ENCODE measurements at regions not wholly inside any gene's neighbourhood (a gene's known extent, or its start where the extent isn't known, plus 50 kb on each side); places are given as distances from the start of the nearest gene placed in this dataset.

GRCh38 chr2:176613323-176613987, 344.2 kb downstream of the MTX2 start:
- DNase-seq: no peak

DNA sequence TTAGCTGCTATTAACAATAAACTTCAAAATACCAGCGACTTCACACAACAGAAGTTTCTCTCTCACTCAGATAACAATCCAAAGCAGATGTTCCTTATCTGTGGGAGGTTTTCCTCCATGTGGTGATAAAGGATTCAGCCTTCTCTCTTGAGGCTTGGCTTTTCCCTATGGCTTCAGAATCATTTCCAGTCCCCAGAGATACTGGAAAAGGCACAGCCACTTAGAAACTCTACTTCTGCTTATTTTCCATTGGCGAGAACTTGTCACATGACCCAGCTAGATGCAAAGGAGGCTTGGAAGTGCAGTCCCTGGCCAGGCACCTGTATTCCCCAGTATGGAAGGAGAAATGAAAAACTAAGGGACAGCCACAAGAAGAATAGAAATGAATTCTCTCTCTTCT, 344.8 kb downstream of the MTX2 start:
- Mint-ChIP-seq H3K4me3 (no peak overlapping the region), H3K9me3 (no peaks in the 10 kb centered on the region), H3K4me1 (ENCODE audit: low read depth) (no peaks in the 10 kb centered on the region), H3K27ac (no peak overlapping the region), H3K27me3 (peaks cover 48% of the 10 kb centered on the region), H3K36me3 (ENCODE audit: low read depth) (no peaks in the 10 kb centered on the region)
- no peak for DNase-seq

More at GRCh38 chr2:176613323-176613987, 344.2 kb downstream of the MTX2 start:
- H3K4me1 Mint-ChIP-seq (ENCODE audit: low read depth): no peaks in the 10 kb centered on the region
- H3K9me3 Mint-ChIP-seq: no peaks in the 10 kb centered on the region
- H3K36me3 Mint-ChIP-seq (ENCODE audit: low read depth): no peaks in the 10 kb centered on the region
- H3K4me3 Mint-ChIP-seq: no peak overlapping the region
- H3K27ac Mint-ChIP-seq: no peak overlapping the region
- peaks cover 45% of the 10 kb centered on the region for H3K27me3 Mint-ChIP-seq

DNA sequence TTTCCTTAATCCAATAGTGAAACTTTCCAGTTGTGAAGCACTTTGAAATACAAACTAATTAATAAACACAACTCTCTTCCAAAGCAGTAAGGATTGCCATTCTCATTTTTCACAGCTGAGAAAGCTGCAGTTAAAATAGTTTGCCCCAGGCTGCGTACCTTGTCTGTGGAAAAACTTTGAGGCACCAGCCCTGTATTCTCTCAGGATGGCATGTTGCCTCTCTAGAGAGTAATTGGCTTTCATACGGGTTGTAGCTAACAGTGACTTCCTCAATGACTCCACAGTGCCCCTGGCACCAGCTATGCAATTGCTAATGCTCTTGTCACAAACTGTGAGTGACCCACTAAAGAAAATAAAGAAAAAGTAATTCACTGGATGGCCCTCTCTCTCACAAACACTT, 345.7 kb downstream of the MTX2 start:
- H3K4me1 Mint-ChIP-seq (ENCODE audit: low read depth): no peaks in the 10 kb centered on the region
- H3K4me3 Mint-ChIP-seq: no peak overlapping the region
- no peaks in the 10 kb centered on the region for H3K9me3 Mint-ChIP-seq
- H3K27ac Mint-ChIP-seq: no peak overlapping the region
- no peak for DNase-seq
- H3K36me3 Mint-ChIP-seq (ENCODE audit: low read depth): no peaks in the 10 kb centered on the region
- peaks cover 54% of the 10 kb centered on the region for H3K27me3 Mint-ChIP-seq

GRCh38 chr2:176619504-176619903, 350.3 kb downstream of the MTX2 start:
- H3K27ac Mint-ChIP-seq: no peak overlapping the region
- H3K4me1 Mint-ChIP-seq (ENCODE audit: low read depth): no peaks in the 10 kb centered on the region
- no peak for DNase-seq
- no peak overlapping the region for H3K4me3 Mint-ChIP-seq
- no peaks in the 10 kb centered on the region for H3K36me3 Mint-ChIP-seq (ENCODE audit: low read depth)
- H3K27me3 Mint-ChIP-seq: peaks cover 69% of the 10 kb centered on the region
- no peaks in the 10 kb centered on the region for H3K9me3 Mint-ChIP-seq

- DNase-seq: no peak
- no peaks in the 10 kb centered on the region for H3K36me3 Mint-ChIP-seq (ENCODE audit: low read depth)
- H3K27me3 Mint-ChIP-seq: peaks cover 69% of the 10 kb centered on the region
- no peaks in the 10 kb centered on the region for H3K9me3 Mint-ChIP-seq
- H3K4me1 Mint-ChIP-seq (ENCODE audit: low read depth): no peaks in the 10 kb centered on the region
- H3K27ac Mint-ChIP-seq: no peak overlapping the region
- no peak overlapping the region for H3K4me3 Mint-ChIP-seq
Observed at GRCh38 chr2:176621350-176621749, 352.1 kb downstream of the MTX2 start.

GRCh38 chr2:176622792-176623191, 353.6 kb downstream of the MTX2 start:
- Mint-ChIP-seq H3K27ac (no peak overlapping the region), H3K9me3 (no peaks in the 10 kb centered on the region), H3K27me3 (peaks cover 75% of the 10 kb centered on the region)

DNA sequence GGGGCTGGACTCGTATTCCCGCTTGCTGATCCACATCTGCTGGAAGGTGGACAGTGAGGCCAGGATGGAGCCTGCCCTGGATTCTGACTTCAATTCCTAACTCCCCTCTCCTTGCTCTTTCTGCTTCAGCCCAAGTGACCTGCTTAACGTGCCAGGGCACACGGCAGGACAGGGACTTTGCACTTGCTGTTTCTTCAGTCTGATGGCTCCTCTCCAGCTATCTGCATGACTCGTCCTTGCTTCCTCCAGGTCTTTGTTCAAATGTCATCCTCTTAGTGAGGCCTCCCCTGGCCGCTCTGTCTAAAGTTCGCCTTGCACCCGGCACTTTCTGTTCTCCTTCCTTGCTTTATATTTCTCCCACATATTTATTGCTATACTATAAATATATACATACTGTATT, 357.6 kb downstream of the MTX2 start:
- H3K9me3 Mint-ChIP-seq: no peaks in the 10 kb centered on the region
- H3K4me3 Mint-ChIP-seq: no peak overlapping the region
- H3K27ac Mint-ChIP-seq: no peak overlapping the region
- DNase-seq: no peak
- H3K4me1 Mint-ChIP-seq (ENCODE audit: low read depth): no peaks in the 10 kb centered on the region
- H3K36me3 Mint-ChIP-seq (ENCODE audit: low read depth): no peaks in the 10 kb centered on the region
- H3K27me3 Mint-ChIP-seq: peaks cover 64% of the 10 kb centered on the region

More at GRCh38 chr2:176622792-176623191, 353.6 kb downstream of the MTX2 start:
- DNase-seq: no peak
- no peaks in the 10 kb centered on the region for H3K4me1 Mint-ChIP-seq (ENCODE audit: low read depth)
- H3K4me3 Mint-ChIP-seq: no peak overlapping the region
- no peaks in the 10 kb centered on the region for H3K36me3 Mint-ChIP-seq (ENCODE audit: low read depth)

- Mint-ChIP-seq H3K4me1 (ENCODE audit: low read depth) (no peaks in the 10 kb centered on the region), H3K4me3 (no peak overlapping the region), H3K27ac (no peak overlapping the region), H3K27me3 (peaks cover 59% of the 10 kb centered on the region), H3K36me3 (ENCODE audit: low read depth) (no peaks in the 10 kb centered on the region), H3K9me3 (no peaks in the 10 kb centered on the region)
- DNase-seq: no peak
Observed at GRCh38 chr2:176628438-176628837, 359.2 kb downstream of the MTX2 start.

DNA sequence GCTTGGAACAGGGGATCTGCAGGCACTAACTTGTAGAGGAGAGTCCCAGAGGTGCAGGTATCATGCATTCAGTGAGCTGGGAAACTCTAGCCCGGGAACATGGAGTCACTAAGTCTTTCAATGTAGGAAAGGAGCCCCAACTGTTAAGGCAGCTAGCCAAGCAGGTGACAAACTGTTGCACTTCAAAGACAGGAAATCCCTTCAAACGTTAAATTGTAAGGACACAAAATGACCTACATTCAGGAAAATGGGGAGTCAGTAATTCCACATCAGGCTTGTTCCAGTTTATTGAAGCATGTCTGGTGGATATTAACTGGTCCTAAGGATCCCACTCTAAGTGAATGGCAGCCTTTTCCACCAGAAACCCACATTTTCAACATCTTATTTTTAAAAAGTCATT, 364.5 kb downstream of the MTX2 start:
- H3K27me3 Mint-ChIP-seq: peaks cover 47% of the 10 kb centered on the region
- no peak for DNase-seq
- H3K4me3 Mint-ChIP-seq: no peak overlapping the region
- H3K4me1 Mint-ChIP-seq (ENCODE audit: low read depth): peaks cover 5% of the 10 kb centered on the region
- H3K9me3 Mint-ChIP-seq: no peaks in the 10 kb centered on the region
- no peaks in the 10 kb centered on the region for H3K36me3 Mint-ChIP-seq (ENCODE audit: low read depth)
- no peak overlapping the region for H3K27ac Mint-ChIP-seq

- H3K9me3 Mint-ChIP-seq: no peaks in the 10 kb centered on the region
- H3K27ac Mint-ChIP-seq: no peak overlapping the region
- peaks cover 65% of the 10 kb centered on the region for H3K27me3 Mint-ChIP-seq
- H3K4me3 Mint-ChIP-seq: no peak overlapping the region
- H3K4me1 Mint-ChIP-seq (ENCODE audit: low read depth): peaks cover 5% of the 10 kb centered on the region
- no peaks in the 10 kb centered on the region for H3K36me3 Mint-ChIP-seq (ENCODE audit: low read depth)
- DNase-seq: no peak
Observed at GRCh38 chr2:176636401-176636800, 367.2 kb downstream of the MTX2 start.

DNA sequence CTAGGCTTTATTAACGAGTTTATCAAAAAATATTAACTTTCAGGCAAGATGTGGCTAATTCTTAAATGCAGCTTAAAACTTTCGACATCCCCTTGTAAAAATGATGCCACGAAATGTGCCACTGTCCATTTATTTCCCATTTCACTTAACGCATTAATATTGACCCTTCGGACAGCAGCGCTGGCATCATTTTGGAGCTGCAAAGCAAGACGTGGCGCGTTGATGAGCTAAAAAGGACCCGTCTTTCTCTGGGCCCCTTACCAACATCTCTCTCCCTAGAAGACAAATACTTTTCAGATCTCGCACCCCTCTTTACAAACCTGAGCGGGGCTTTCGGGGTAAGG, 367.9 kb downstream of the MTX2 start:
- H3K27me3 Mint-ChIP-seq: peaks cover 70% of the 10 kb centered on the region
- H3K9me3 Mint-ChIP-seq: no peaks in the 10 kb centered on the region
- peaks cover 5% of the 10 kb centered on the region for H3K4me1 Mint-ChIP-seq (ENCODE audit: low read depth)
- DNase-seq: no peak
- H3K36me3 Mint-ChIP-seq (ENCODE audit: low read depth): no peaks in the 10 kb centered on the region
- peak overlapping the region; percentile 43 for H3K4me3 Mint-ChIP-seq
- H3K27ac Mint-ChIP-seq: no peak overlapping the region

GRCh38 chr2:176637486-176638166, 368.4 kb downstream of the MTX2 start:
- Mint-ChIP-seq H3K4me3 (peak overlapping the region; percentile 67), H3K4me1 (ENCODE audit: low read depth) (peaks cover 5% of the 10 kb centered on the region), H3K27ac (no peak overlapping the region), H3K27me3 (peaks cover 72% of the 10 kb centered on the region), H3K36me3 (ENCODE audit: low read depth) (no peaks in the 10 kb centered on the region), H3K9me3 (no peaks in the 10 kb centered on the region)
- peak; percentile 46 for DNase-seq

DNA sequence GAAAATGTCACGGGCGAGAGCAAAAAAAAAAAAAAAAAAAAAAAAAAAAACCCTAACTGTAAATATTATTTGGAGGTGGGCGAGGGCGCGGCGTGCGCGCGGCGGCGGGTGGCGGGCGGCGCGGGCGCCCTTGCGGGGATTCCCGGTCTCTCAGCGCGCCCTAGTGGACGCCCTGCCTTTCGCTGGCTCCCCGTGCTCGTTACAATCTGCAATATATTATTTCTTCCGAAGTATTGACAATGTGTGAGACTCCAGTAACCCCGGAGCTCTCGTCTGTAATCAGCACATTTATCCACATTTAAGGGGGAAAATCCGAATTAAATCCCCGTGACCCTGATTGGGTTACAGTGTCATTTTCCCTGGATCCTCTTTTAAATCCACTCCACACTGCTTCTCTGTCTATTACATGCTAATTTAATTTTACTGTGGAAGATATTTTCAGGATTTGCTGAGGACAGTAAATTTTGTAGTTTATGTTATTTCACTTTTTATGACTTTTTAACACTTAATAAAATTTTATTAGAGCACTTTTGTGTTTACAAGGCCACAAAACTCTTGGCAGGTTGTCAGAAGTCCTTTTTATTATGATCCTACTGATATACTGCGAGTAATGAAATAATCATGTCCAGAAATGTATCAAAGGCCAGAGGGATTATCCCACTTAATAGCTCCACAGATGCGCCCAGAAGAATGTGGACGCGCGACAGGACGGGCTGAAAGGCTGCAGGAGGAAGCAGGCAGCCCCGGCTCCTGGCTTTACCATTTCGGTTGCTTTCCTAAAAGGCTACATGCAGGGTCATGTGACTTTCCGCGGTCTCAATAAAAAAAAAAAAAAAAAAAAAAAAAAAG, 369.1 kb downstream of the MTX2 start:
- peak; percentile 71 for DNase-seq
- H3K4me3 Mint-ChIP-seq: peak overlapping the region; percentile 67
- H3K36me3 Mint-ChIP-seq (ENCODE audit: low read depth): no peaks in the 10 kb centered on the region
- peaks cover 5% of the 10 kb centered on the region for H3K4me1 Mint-ChIP-seq (ENCODE audit: low read depth)
- peaks cover 73% of the 10 kb centered on the region for H3K27me3 Mint-ChIP-seq
- no peak overlapping the region for H3K27ac Mint-ChIP-seq
- no peaks in the 10 kb centered on the region for H3K9me3 Mint-ChIP-seq

DNA sequence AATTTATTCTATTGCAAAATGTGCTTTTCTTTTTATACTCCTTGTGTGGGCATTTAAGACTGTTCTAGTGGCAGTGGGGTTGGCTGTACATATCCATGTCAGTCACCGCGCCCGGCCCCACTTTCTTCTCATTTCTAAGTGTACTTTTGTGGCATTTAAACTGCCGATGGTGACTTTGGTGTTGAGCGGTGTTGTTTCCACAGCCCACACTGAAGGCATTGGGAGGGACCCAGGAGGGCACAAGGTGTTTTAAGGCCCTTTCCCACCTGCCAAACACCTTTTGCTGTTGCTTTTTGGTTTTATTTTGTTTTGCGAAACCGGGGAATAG, 369.7 kb downstream of the MTX2 start:
- Mint-ChIP-seq H3K4me3 (no peak overlapping the region), H3K9me3 (no peaks in the 10 kb centered on the region), H3K4me1 (ENCODE audit: low read depth) (peaks cover 5% of the 10 kb centered on the region), H3K27me3 (peaks cover 74% of the 10 kb centered on the region), H3K27ac (no peak overlapping the region), H3K36me3 (ENCODE audit: low read depth) (no peaks in the 10 kb centered on the region)
- no peak for DNase-seq

DNA sequence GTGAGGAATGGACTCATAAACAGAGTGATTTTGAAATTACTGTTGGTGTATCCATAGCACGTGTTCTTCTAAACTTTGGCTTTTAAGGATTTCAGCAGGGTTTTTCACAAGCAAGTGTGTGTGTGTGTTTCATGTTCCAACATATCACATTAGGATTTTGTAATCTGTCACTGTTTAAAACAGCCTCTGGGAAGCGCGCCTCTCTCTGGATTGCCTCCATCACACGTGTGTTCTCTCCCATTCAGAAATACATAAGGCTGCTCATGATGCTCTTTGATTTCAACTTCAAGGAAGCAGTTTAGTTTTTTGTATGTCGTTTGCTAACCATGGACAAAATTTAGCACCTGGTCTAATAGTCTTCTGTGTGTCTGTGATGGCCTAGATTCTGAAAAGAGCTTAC, 370.4 kb downstream of the MTX2 start:
- no peak overlapping the region for H3K4me3 Mint-ChIP-seq
- H3K4me1 Mint-ChIP-seq (ENCODE audit: low read depth): peaks cover 5% of the 10 kb centered on the region
- H3K9me3 Mint-ChIP-seq: no peaks in the 10 kb centered on the region
- no peak overlapping the region for H3K27ac Mint-ChIP-seq
- H3K27me3 Mint-ChIP-seq: peaks cover 74% of the 10 kb centered on the region
- DNase-seq: no peak
- H3K36me3 Mint-ChIP-seq (ENCODE audit: low read depth): no peaks in the 10 kb centered on the region
